ENCODE measurements at regions not wholly inside any gene's neighbourhood (a gene's known extent, or its start where the extent isn't known, plus 50 kb on each side); places are given as distances from the start of the nearest gene placed in this dataset.

- Histone ChIP-seq H3K27me3 (ENCODE audit: control insufficient read depth, insufficient read depth, low read length) (no peaks in the 10 kb centered on the region), H2BK20ac (ENCODE audit: low read depth, low read length) (no peak overlapping the region), H3K23ac (ENCODE audit: low read depth, low read length) (no peak overlapping the region), H3K9ac (ENCODE audit: low read depth, low read length) (no peak overlapping the region), H3K27ac (ENCODE audit: insufficient read depth, low read length) (no peak overlapping the region), H4K20me1 (ENCODE audit: insufficient read depth, low read length) (no peaks in the 10 kb centered on the region), H3K79me1 (ENCODE audit: low read depth in 1 of 2, low read length in 2 of 2) (no peaks in the 10 kb centered on the region), H4K91ac (ENCODE audit: insufficient read depth, low read depth, low read length) (no peak overlapping the region), H3K18ac (ENCODE audit: low read depth, low read length) (no peak overlapping the region), H3K9me3 (ENCODE audit: control insufficient read depth, insufficient read depth, low read length) (peaks cover 2% of the 10 kb centered on the region), H2AK9ac (replicated peaks; ENCODE audit: low read depth, low read length, poor library complexity) (no peak overlapping the region), H3K14ac (replicated peaks; ENCODE audit: low read depth, low read length) (no peak overlapping the region), H3K9me1 (ENCODE audit: insufficient read depth, low read length) (no peaks in the 10 kb centered on the region), H2BK120ac (ENCODE audit: low read depth, low read length) (no peak overlapping the region), H3K4me1 (ENCODE audit: control insufficient read depth, insufficient read depth, low read length) (no peaks in the 10 kb centered on the region), H4K5ac (ENCODE audit: low read depth, low read length) (no peak overlapping the region), H3K56ac (ENCODE audit: extremely low read depth, insufficient read depth, low read length) (no peak overlapping the region), H2BK15ac (ENCODE audit: low read depth, low read length) (no peak overlapping the region), H3K36me3 (ENCODE audit: control insufficient read depth, insufficient read depth, low read length) (no peaks in the 10 kb centered on the region), H3K4me3 (ENCODE audit: insufficient read depth, low read depth, low read length) (no peak overlapping the region), H2AFZ (replicated peaks; ENCODE audit: low read length, poor library complexity) (no peak overlapping the region), H3K4ac (ENCODE audit: low read depth, low read length) (no peak overlapping the region), H4K8ac (ENCODE audit: low read depth in 2 of 2, low read length in 2 of 2) (no peak overlapping the region), H2AK5ac (ENCODE audit: low read depth, low read length) (no peak overlapping the region), H3K4me2 (ENCODE audit: low read depth, low read length) (no peak overlapping the region), H2BK5ac (ENCODE audit: low read depth, low read length, poor library complexity, severe bottlenecking) (no peak overlapping the region)
- POLR2A ChIA-PET (ENCODE audit: unreplicated experiment), result no interaction called here
- no TSS peak for BruUV-seq (replicated peaks)
- CTCF ChIA-PET, result no interaction called here
- no CpG with 5 or more reads among the region's 5 CpGs for WGBS, 2 experiments (ENCODE audit: extremely low coverage in 2 of 2, insufficient read length in 1 of 2)
- ATAC-seq (ENCODE audit: low read depth) (no peak), DNase-seq (no peak)
- in situ Hi-C loops (cut with MboI; ENCODE audit: low sequenced_read_pairs), result no loop called here
- TF ChIP-seq CHD1 (IDR thresholded peaks at IDR 0.05; ENCODE audit: low read depth, low read length) (no peak), MAZ (IDR thresholded peaks at IDR 0.05; ENCODE audit: borderline replicate concordance, low read depth, low read length) (no peak), CTCF (conservative IDR thresholded peaks at IDR 0.05; ENCODE audit: low read depth, low read length) (no peak), RCOR1 (IDR thresholded peaks at IDR 0.05; ENCODE audit: insufficient replicate concordance, low read length) (no peak), BHLHE40 (IDR thresholded peaks at IDR 0.05; ENCODE audit: low read depth, low read length) (no peak), RAD21 (IDR thresholded peaks at IDR 0.05; ENCODE audit: low read length) (no peak), POLR2A (IDR thresholded peaks at IDR 0.05; ENCODE audit: low read depth, low read length) (no peak)
- intact Hi-C loops (cut with micrococcal nuclease), result no loop called here
- dilution Hi-C loops (cut with HindIII; ENCODE audit: low sequenced_read_pairs, unreplicated experiment), result no loop called here
Observed at GRCh38 chr1:213446496-213446895, 395.5 kb downstream of the RPS6KC1 start.

All from IMR-90 (cell line).